Upper lobe of right lung (tissue), 1 donor: ENCODE measurements at regions not wholly inside any gene's neighbourhood (a gene's known extent, or its start where the extent isn't known, plus 50 kb on each side); places are given as distances from the start of the nearest gene placed in this dataset.
A peak's percentile ranks its signal among the peaks of the same experiment; 100 is the strongest.

Experiments used
- ATAC-seq: fragments of 200-7000 bp; cut with Tn5 transposase; one replicate; pipeline ENCODE4 v1.9.1; 2020; ENCODE audit warnings: mild to moderate bottlenecking, moderate library complexity
- DNase-seq: peaks from one replicate; pipeline ENCODE4 v3.0.0-alpha.2; 2020
- H3K27ac ChIP-seq: fragments of 200-600 bp; one replicate; pipeline ENCODE4 v1.8.0; 2022
- H3K27me3 ChIP-seq: fragments of 200-600 bp; one replicate; pipeline ENCODE4 v1.8.0; 2022; ENCODE audit warnings: mild to moderate bottlenecking
- H3K36me3 ChIP-seq: fragments of 200-600 bp; one replicate; pipeline ENCODE4 v1.8.0; 2022
- H3K4me1 ChIP-seq: fragments of 200-600 bp; one replicate; pipeline ENCODE4 v1.8.0; 2022
- H3K4me3 ChIP-seq: fragments of 200-600 bp; one replicate; pipeline ENCODE4 v1.8.0; 2022; ENCODE audit warnings: mild to moderate bottlenecking
- H3K9me3 ChIP-seq: fragments of 200-600 bp; one replicate; pipeline ENCODE4 v1.8.0; 2022
- intact Hi-C: fragments of 100-400 bp; cut with DNase I; formaldehyde crosslinking; loops from one replicate; pipeline ENCODE4 v1.11.0; 2022
- TF ChIP-seq, protein P1 (sequence below): fragments of 200-600 bp; IDR thresholded peaks from one replicate; pipeline ENCODE4 v1.8.0; 2022; ENCODE audit warnings: antibody characterized with exemption
- donor health status: DM: no; HTN: yes; CAD: no; lungs with severe emphysema.

DNA sequence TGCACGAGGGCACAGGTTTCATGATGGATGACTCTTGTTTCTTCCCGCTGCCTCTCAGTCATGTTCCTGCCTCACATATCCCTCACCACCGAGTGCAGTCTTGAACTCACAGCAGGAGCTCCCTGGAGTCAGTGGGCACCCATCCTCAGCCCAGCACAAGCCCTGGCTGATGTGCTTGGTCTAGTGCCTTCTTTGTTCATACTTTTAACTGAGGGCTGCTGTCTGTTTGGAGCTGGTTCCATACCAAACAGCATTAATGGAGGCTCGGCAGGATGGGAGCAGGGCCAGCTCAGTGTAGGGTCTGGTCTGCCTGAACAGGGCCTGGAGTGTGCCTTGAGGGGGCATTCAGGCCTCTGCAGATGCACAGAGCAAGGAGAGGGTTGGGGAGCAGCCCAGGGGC lies 54.5 kb upstream of the GLI2 start:
- Histone ChIP-seq H3K27me3 (peaks cover 6% of the 10 kb centered on the region), H3K27ac (no peak overlapping the region), H3K36me3 (no peaks in the 10 kb centered on the region), H3K9me3 (no peaks in the 10 kb centered on the region), H3K4me1 (no peaks in the 10 kb centered on the region), H3K4me3 (no peak overlapping the region)
- ATAC-seq (no peak), DNase-seq (no peak)
- intact Hi-C loops = loop anchor here (5.0 kb wide), 1 partner anchor 339 kb away; no protein-coding TSS in a partner anchor
- TF ChIP-seq, protein P1, sequence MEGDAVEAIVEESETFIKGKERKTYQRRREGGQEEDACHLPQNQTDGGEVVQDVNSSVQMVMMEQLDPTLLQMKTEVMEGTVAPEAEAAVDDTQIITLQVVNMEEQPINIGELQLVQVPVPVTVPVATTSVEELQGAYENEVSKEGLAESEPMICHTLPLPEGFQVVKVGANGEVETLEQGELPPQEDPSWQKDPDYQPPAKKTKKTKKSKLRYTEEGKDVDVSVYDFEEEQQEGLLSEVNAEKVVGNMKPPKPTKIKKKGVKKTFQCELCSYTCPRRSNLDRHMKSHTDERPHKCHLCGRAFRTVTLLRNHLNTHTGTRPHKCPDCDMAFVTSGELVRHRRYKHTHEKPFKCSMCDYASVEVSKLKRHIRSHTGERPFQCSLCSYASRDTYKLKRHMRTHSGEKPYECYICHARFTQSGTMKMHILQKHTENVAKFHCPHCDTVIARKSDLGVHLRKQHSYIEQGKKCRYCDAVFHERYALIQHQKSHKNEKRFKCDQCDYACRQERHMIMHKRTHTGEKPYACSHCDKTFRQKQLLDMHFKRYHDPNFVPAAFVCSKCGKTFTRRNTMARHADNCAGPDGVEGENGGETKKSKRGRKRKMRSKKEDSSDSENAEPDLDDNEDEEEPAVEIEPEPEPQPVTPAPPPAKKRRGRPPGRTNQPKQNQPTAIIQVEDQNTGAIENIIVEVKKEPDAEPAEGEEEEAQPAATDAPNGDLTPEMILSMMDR = no peak

DNA sequence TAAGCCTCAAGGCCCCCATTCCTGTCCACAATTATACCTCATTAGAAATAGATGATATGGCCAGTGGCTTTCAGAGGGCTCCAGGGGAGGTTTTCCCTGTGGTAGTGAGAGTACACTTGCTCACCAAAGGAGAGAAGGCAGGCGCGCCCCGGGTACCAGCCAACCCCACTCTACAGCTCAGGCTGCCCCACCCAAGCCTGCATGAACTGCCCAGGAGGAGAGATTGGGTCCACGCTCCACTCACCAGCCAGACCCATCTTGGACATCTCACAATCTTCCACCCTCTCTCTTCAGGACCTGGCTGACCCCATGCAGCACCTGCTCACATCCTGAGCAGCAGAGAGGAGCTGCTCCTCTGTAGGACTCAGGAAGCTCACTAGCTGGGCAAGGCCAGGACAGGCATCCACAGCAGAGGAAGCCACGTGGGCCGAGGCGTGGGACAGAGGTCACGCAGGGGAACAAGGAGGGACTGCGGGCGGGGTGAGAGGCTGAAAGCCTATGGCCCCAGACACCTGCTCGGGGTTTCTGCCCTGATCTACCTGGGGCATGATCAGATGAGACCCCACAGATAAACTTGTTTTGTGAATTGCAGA lies 53.9 kb upstream of the GLI2 start:
- intact Hi-C loops = loop anchor here (5.0 kb wide), 1 partner anchor 339 kb away; no protein-coding TSS in a partner anchor
- peak; percentile 54 for DNase-seq

DNA sequence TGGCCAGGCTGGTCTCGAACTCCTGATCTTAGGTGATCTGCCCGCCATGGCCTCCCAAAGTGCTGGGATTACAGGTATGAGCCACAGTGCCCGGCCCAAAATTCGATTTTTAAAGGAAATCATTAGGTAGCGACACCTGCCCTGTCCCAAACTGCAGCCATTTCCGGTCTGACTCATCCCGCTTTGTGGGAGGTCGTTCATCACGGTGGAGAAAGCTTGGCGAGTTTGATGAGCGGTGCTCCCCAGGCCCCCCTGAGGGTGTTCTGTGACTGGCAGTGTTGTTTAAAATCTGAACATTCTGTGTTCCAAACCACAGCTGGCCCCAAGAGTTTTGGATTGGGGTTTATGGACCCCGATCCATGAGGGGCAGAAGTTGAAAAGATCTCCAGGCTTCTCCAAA lies 53.0 kb upstream of the GLI2 start:
- no peak for ATAC-seq

More for the DNA sequence above, 53.9 kb upstream of the GLI2 start:
- ATAC-seq = no peak
- Histone ChIP-seq H3K36me3 (no peaks in the 10 kb centered on the region), H3K4me1 (no peaks in the 10 kb centered on the region), H3K4me3 (no peak overlapping the region), H3K27ac (no peak overlapping the region), H3K27me3 (peaks cover 6% of the 10 kb centered on the region), H3K9me3 (no peaks in the 10 kb centered on the region)
- TF ChIP-seq, protein P1 = no peak

DNA sequence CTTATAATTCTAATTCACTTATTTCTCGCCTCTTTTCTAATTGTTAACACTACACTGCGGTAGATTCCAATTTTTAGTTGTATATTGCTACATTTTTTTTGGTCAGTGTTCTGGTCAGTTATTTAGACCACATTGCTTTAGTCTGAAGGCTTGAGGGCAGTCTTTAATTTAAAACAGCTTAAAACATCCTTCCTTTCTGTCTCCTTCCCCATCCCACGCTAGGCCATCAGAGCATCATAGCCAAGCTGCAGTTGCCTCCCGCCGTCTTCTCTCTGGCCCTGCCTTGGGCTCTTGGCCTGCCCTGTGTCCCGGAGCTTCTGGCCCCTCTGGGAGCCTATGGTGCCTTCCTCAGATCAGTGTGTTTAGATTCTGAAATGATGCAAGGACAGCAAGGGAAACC lies 52.6 kb upstream of the GLI2 start:
- Histone ChIP-seq H3K4me3 (no peak overlapping the region), H3K27ac (no peak overlapping the region), H3K4me1 (no peaks in the 10 kb centered on the region), H3K27me3 (peaks cover 6% of the 10 kb centered on the region), H3K9me3 (no peaks in the 10 kb centered on the region), H3K36me3 (no peaks in the 10 kb centered on the region)
- TF ChIP-seq, protein P1 = no peak
- intact Hi-C loops = loop anchor here (5.0 kb wide), 1 partner anchor 341 kb away; no protein-coding TSS in a partner anchor
- ATAC-seq (no peak), DNase-seq (peak; percentile 31)

More for the DNA sequence above, 53.0 kb upstream of the GLI2 start:
- Histone ChIP-seq H3K27me3 (peaks cover 6% of the 10 kb centered on the region), H3K4me1 (no peaks in the 10 kb centered on the region), H3K36me3 (no peaks in the 10 kb centered on the region), H3K9me3 (no peaks in the 10 kb centered on the region), H3K4me3 (no peak overlapping the region), H3K27ac (no peak overlapping the region)
- no peak for DNase-seq
- intact Hi-C loops = loop anchor here (5.0 kb wide), 1 partner anchor 340 kb away; no protein-coding TSS in a partner anchor
- TF ChIP-seq, protein P1 = no peak

DNA sequence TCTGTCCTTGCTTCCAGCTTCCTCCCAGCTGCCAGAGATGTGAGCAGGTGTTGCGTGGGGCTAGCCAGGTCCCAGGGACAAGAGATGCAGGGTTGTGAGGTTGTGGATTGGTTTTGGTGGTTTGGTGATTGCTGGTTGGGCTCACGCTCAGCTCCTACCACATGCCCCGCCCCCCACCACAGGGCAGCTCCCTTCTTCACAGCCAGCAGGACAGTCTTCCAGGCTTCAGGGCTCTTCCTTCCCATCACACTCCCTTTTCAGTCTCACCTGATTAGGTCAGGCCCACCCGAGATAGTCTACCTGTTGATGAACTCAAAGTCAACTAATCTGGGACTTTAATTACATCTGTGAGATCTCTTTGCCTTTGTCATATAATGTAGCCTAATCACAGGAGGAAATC lies 52.0 kb upstream of the GLI2 start:
- Histone ChIP-seq H3K4me1 (no peaks in the 10 kb centered on the region), H3K27ac (no peak overlapping the region), H3K4me3 (no peak overlapping the region), H3K36me3 (no peaks in the 10 kb centered on the region), H3K27me3 (peaks cover 6% of the 10 kb centered on the region), H3K9me3 (no peaks in the 10 kb centered on the region)
- intact Hi-C loops = loop anchor here (5.0 kb wide), 1 partner anchor 341 kb away; no protein-coding TSS in a partner anchor
- DNase-seq (peak; percentile 41), ATAC-seq (no peak)
- TF ChIP-seq, protein P1 = no peak
